ENCODE measurements at regions not wholly inside any gene's neighbourhood (a gene's known extent, or its start where the extent isn't known, plus 50 kb on each side); places are given as distances from the start of the nearest gene placed in this dataset.
"Not testable (repeated sequence)": the region's sequence is repeated elsewhere in the genome, so short reads cannot be mapped to it uniquely, and the experiment has no call there.

DNA sequence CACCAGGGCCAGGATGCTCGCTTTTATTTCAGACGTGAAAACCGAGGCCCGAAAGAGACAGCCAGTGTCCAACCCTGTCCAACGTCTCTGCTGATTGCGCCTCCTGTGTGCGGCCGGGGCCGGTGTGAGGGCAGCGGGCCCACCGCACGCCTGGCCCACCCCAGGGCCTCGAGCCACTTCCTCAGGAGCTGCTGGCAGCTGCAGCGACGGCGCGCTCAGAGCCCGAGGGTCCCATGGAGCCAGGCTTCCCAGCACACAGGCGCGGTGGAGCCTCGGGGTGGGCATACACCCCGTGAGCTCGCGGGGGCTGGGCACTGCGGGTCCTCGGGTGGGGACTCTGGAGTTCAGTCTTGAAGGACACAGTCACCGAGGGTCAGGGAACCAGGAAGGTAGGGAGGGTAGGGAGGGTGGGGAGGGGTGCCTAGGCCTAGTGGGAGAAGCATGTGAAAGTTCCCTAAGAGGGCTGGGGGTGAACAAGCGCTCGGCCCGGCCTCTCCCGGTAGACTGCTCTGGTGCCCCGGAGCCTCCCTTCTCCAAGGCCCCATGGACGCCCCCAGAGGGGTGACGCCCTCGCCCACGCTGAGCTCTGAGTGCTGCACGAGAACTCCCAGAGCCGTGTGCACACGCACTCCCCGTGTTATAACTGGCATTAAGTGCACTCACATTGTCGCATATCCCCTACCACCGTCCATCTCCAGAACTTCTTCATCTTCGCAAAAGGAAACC, 1547.2 kb downstream of the RPIA start:
- DNase-seq, result not testable (repeated sequence)

DNA sequence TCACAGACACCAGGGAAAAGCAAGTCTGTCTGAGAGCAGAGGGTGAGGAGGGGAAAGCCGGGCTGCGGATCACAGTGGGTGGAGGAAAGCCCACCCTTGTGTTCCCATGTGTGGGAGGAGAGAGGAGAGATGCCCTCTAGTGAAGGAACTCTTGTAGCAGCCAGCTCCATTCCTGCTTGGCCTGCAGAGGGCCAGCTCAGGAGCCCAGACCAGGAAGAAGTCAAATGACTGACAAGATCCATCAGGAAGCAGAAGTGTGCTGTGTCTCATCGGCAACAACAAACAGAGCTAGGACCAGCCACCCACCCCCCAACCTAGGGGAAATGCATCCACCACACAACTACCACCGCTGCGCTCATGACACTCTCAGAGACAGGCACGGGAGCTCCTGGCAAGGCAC, 1548.3 kb downstream of the RPIA start:
- DNase-seq, result not testable (repeated sequence)

DNA sequence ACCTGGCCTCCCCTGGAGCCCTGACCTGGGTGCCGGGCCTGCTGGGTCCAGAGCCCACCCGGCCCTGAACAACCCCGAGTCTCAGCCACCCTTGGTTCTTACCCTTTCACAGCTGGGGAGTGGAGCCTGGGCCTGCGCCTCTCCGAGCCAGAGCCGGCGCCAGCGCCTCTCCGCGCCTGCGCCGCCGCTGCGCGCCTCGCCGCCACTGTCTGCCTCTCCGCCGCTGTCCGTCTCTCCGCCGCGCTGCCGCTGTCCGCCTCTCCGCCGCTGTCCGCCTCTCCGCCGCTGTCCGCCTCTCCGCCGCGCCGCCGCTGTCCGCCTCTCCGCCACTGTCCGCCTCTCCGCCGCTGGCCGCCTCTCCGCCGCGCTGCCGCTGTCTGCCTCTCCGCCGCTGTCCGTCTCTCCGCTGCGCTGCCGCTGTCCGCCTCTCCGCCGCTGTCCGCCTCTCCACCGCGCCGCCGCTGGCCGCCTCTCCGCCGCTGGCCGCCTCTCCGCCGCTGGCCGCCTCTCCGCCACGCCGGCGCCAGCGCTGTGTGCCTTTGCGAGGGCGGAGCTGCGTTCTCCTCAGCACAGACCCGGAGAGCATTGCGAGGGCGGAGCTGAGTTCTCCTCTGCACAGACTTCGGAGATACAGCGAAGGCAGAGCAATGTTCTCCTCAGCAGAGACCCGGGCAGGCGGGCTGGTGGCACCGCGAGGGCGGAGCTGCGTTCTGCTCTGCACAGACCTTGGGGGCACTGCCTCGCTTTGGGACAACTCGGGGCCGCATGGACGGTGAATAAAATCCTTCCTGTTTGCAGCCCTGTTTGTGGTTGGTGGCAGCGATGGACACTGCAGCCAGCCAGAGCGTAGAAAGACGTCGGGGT, 1553.7 kb downstream of the RPIA start:
- DNase-seq, result not testable (repeated sequence)

DNA sequence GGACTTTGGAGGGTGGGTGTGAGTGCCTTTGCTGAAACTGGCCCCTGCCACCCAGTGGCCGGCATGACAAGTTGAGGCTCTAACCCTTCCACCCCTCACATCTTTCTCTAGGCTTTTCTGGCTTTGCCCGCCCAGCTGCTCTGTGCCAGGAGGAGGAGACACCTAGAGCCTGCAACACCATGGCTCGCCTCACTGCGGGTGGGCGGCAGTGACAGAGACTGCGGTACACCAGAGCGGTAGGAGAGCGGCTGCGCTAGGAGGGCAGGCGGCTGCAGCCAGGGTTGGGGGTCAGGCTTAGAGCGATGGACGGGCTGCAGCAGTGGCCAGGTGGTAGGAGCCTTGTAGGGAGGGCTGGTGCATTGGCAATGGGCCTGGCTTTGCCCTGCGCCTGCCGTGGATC, 1556.9 kb downstream of the RPIA start:
- DNase-seq, result not testable (repeated sequence)

DNA sequence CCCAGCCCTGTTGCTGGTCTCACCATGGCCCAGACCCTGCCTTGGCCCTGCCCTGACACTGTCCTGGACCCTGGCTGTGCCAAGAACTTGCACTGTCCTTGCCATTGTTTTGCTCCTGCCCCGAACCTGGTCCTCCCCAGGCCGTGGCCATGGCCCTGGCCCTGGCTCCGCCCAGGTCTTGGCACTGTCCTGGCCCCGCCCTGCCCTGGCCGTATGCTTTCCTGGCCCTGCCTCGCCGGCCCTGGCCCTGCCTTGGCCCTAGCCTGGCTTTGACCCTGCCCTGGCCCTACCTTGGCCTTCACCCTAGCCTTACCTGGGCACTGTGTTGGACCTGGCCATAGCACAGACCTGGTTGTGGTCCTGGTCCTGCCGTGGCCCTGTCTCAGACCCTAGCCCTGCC, 1558.9 kb downstream of the RPIA start:
- DNase-seq, result not testable (repeated sequence)

DNA sequence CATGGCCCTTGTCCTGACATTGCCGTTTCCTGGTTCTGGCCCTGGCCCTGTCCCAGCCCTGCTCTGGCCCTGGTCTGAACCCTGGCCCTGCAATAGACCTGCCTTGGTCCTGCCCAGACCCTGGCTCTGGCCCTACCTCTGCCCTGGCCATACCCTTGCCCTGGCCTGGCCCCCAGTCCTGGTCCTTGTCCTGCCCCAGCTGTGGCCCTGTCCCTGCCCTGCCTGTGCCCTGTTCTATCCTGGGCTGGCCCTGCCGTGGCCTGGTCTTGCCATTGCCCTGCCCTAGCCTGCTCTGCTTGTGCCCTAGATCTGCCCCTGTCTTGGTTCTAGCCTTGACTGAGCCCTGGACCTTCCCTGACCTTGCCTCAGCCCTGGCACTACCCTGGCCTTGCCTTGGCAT, 1560.1 kb downstream of the RPIA start:
- DNase-seq, result not testable (repeated sequence)

DNA sequence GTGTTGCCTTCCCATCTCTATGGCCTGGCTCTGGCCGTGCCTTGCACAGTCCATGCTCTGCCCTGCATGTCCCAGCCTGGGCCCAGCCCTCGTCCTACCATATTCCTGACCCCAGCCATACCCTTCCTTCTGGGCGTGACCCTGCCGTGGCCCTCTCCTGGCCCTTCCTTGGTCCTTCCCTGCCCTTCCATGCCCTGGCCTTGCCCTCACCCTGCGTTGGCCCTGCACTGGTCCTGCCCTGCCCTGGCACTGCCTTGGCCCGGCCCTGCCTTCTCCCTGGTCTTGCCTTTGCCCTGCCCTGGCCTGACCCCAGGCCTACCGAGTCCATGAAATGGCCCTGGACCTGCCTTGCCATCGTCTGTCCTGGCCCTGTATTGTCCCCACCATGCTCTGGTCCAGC, 1561.8 kb downstream of the RPIA start:
- DNase-seq, result not testable (repeated sequence)

DNA sequence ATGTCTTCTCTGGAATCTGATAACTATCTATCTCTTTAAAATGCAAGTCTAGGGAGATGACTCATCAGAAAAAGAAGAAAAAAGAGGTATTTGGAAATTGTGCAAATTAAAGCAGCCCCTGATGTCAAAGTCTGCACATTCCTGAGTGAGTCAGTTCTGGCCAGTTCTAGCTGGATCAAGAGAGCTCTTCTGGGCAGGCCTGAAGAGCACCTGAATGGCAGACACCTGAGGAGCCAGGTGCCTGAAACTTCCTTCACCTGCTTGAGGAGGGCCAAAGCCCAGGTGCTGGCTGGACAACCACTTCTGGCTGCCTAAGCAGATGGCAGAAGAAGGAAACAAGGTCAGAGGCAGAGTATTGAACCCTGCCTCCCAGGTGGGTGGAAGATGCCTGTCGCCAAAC, 1575.4 kb downstream of the RPIA start:
- DNase-seq, result not testable (repeated sequence)

DNA sequence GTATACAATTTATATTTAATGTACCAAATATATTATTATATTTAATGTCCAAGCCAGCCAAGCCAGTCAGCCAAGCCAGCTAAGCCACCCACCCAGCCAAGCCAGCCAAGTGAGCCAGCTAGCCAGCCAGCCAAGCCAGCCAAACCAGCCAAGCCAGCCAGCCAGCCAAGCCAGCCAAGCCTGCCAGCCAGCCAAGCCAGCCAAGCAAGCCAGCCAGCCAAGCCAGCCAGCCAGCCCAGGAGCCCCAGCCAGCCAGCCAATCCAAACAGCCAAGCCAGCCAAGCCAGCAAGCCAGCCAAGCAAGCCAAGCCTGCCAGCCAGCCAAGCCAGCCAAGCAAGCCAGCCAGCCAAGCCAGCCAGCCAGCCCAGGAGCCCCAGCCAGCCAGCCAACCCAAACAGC, 1596.3 kb downstream of the RPIA start:
- not testable (repeated sequence) for DNase-seq

DNA sequence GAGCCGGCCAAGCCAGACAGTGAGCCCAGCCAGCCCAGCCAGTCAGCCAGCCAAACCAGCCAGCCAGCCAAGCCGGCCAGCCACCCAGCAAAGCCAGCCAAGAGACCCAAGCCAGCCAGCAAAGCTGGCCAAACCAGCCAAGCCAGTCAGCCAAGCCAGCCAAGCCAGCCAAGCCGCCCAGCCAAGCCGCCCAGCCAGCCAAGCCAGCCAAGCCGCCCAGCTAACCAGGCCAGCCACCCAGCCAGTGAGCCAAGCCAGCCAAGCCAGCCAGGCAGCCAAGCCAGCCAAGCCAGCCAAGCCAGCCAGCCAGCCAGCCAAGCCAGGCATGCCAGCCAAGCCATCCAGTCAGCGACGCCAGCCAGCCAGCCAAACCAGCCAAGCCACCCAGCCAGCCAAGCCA, 1596.9 kb downstream of the RPIA start:
- DNase-seq, result not testable (repeated sequence)

DNA sequence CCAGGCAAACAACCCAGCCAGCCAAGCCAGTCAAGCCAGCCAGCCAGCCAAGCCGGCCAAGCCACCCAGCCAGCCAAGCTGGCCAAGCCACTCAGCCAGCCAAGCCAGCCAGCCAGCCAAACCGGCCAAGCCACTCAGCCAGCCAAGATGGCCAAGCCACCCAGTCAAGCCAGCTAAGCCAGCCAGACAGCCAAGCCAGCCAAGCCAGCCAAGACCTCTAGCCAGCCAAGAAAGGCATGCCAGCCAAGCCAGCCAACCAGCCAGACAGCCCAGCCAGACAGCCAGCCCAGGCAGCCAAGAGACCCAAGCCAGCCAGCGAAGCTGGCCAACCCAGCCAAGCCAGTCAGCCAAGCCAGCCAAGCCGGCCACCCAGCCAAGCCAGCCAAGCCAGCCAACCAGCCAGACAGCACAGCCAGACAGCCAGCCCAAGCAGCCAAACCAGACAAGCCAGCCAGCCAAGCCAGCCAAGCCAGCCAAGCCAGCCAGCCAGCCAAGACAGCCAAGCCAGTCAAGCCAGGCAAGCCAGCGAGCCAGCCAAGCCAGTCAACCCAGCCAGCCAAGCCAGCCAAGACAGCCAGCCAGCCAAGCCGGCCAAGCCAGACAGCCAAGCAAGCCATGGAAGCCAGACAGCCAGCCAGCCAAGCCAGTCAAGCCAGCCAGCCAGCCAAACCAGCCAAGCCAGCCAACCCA, 1598.0 kb downstream of the RPIA start:
- not testable (repeated sequence) for DNase-seq

DNA sequence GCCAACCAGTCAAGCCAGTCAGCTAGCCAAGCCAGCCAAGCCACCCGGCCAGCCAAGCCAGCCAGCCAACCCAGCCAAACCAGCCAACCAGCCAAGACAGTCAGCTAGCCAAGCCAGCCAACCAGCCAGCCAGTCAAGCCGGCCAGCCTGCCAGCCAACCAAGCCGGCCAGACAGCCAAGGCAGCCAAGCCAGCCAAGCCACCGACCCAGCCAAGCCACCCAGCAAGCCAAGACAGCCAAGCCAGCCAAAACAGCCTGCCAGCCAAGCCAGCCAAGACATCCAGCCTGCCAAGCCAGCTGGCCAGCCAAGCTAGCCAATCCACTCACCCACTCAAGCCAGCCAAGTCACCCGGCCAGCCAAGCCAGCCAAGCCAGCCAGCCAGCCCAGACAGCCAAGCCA, 1599.2 kb downstream of the RPIA start:
- not testable (repeated sequence) for DNase-seq

DNA sequence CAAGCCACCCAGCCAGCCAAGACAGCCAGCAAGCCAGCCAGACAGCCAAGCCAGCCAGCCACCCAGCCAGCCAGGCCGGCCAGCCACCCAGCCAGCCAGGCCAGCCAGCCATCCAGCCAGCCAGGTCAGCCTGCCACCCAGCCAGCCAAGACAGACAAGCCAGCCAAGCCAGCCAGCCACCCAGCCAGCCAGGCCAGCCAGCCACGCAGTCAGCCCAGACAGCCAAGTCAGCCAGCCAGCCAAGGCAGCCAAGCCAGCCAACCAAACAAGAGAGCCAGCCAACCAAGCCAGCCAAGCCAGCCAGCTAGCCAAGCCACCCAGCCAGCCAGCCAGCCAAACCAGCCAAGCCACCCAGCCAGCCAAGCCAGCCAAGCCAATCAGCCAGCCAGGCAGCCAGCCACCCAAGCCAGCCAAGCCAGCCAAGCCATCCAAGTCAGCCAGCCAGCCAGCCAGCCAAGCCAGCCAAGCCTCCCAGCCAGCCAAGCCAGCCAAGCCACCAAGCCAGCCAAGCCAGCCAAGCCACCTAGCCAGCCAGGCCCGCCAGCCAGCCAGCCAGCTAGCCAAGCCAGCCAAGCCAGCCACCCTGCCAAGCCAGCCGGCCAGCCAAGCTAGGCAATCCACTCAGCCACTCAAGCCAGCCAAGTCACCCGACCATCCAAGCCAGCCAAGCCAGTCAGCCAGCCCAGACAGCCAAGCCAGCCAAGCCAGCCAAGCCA, 1599.9 kb downstream of the RPIA start:
- not testable (repeated sequence) for DNase-seq

DNA sequence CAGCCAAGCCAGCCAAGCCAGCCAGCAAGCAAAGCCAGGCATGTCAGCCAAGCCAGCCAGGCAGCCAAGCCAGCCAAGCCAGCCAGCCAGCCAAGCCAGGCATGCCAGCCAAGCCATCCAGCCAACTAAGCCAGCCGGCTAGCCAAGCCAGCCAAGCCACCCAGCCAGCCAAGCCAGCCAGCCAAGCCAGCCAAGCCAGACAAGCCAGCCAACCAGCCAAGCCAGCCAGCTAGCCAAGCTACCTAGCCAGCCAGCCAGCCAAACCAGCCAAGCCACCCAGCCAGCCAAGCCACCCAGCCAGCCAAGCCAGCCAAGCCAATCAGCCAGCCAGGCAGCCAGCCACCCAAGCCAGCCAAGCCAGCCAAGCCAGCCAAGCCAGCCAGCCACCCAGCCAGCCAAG, 1600.5 kb downstream of the RPIA start:
- not testable (repeated sequence) for DNase-seq

DNA sequence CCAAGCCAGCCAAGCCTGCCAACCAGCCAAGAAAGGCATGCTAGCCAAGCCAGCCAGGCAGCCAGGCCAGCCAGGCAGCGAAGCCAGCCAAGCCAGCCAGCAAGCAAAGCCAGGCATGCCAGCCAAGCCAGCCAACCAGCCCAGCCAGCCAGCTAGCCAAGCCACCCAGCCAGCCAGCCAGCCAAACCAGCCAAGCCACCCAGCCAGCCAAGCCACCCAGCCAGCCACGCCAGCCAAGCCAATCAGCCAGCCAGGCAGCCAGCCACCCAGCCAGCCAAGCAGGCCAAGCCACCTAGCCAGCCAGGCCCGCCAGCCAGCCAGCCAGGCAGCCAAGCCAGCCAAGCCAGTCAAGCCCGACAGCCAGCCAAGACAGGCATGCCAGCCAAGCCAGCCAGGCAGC, 1601.0 kb downstream of the RPIA start:
- DNase-seq, result not testable (repeated sequence)

DNA sequence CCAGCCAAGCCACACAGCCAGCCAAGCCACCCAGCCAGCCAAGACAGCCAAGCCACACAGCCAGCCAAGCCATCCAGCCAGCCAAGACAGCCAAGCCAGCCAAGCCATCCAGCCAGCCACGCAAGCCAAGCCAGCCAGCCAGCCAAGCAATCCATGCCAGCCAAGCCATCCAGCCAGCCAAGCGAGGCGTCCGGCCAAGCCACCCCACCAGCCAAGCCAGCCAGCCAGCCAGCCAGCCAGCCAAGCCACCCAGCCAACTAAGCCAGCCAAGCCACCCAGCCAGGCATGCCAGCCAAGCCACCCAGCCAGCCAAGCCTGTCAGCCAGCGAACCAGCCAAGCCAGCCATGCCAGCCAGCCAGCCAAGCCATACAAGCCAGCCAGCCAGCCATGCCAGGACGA, 1601.8 kb downstream of the RPIA start:
- DNase-seq, result not testable (repeated sequence)

DNA sequence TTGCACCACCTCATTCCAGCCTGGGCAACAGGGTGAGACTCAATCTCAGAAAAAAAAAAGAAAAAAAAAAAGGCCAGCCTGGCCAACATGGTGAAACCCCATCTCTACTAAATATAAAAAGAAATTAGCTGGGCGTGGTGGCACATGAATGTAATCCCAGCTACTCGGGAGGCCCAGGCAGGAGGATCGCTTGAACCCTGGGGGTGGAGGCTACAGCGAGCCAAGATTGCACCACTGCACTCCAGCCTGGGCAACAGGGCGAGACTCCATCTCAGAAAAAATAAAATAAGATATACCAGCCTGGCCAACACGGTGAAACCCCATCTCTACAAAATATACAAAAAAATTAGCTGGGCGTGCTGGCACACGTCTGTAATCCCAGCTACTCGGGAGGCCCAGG, 1602.3 kb downstream of the RPIA start:
- DNase-seq, result not testable (repeated sequence)

DNA sequence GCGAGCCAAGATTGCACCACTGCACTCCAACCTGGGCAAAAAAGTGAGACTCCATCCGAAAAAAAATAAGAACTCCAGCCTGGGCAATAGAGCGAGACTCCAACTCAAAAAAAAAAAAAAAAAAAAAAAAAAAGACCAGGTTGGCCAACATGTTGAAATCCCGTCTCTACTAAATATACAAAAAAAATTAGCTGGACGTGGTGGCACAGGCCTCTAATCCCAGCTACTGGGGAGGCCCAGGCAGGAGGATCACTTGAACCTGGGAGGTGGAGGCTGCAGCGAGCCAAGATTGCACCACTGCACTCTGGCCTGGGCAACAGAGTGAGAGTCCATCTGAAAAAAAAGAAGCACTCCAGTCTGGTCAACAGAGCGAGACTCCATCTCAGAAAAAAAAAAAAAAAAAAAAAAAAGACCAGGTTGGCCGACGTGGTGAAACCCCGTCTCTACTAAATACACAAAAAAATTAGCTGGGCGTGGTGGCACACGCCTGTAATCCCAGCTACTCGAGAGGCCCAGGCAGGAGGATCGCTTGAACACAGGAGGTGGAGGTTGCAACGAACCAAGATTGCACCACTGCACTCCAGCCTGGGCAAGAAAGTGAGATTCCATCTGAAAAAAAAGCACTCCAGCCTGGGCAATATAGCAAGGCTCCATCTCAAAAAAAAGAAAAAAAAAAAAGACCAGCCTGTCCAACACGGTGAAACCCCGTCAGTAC, 1603.7 kb downstream of the RPIA start:
- DNase-seq, result not testable (repeated sequence)

DNA sequence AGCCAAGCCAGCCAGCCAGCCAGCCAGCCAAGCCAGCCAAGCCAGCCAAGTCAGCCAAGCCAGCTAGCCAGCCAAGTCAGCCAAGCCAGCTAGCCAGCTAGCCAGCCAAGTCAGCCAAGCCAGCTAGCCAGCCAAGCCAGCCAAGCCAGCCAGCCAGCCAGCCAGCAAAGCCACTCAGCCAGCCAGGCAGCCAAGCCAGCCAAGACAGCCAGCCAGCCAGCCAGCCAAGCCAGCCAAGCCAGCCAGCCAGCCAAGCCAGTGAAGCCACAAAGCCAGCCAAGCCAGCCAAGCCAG, 1605.0 kb downstream of the RPIA start:
- DNase-seq, result not testable (repeated sequence)

DNA sequence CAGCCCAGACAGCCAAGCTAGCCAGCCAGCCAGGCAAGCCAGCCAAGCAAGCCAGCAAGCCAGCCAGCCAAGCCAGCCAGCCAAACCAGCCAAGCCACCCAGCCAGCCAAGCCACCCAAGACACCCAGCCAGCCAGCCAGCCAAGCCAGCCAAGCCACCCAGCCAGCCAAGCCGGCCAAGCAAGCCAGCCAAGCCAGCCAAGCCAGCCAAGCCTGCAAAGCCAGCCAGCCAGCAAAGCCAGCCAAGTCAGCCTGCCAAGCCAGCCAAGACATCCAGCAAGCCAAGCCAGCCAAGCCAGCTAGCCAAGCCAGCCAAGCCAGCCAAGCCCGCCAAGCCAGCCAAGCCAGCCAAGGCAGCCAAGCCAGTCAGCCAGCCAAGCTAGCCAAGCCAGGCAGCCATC, 1606.2 kb downstream of the RPIA start:
- not testable (repeated sequence) for DNase-seq

DNA sequence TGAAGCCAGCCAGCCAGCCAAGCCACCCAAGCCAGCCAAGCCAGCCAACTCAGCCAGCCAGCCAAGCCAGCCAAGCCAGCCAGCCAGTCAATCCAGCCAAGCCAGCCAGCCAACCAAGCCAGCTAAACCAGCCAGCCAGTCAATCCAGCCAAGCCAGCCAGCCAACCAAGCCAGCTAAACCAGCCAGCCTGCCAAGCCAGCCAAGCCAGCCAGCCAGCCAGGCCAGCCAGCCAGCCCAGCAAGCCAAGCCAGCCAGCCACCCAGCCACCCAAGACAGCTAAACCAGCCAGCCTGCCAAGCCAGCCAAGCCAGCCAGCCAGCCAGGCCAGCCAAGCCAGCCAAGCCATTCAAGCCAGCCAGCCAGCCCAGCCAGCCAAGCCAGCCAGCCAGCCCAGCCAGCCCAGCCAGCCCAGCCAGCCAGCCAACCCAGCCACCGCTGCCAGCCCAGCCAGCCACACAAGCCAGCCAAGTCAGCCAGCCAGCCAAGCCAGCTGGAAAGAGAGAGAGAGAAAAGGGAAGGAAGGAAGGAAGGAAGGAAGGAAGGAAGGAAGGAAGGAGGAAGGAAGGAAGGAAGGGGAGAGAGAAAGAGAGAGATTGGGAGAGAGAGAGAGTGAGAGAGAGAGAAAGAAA, 1606.8 kb downstream of the RPIA start:
- not testable (repeated sequence) for DNase-seq

DNA sequence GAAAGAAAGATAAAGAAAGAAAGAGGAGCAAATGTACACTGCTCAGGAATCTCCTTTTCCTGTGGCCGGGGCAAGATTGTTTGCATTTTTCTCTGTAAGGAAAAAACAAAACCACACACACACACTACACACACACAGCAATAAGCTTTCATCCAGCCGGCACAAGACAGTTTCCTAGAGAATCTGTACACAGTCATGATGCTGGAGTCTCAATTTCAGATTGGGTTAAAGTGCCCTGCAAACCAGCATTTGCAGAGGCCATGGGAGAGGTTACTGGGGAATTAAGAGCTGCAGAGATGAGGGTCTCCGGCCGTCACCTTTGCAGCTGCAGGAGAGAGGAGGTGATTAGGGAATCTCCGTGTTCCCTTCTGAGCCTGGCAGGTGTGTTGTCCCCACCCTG, 1607.5 kb downstream of the RPIA start:
- DNase-seq, result not testable (repeated sequence)
